Bone marrow (tissue), 2 donors: ENCODE measurements at regions not wholly inside any gene's neighbourhood (a gene's known extent, or its start where the extent isn't known, plus 50 kb on each side); places are given as distances from the start of the nearest gene placed in this dataset.

Experiments used
- DNase-seq, 2 donors: peaks; one replicate each; lab custom pipeline; 2025; lab: John Stamatoyannopoulos, UW

DNA sequence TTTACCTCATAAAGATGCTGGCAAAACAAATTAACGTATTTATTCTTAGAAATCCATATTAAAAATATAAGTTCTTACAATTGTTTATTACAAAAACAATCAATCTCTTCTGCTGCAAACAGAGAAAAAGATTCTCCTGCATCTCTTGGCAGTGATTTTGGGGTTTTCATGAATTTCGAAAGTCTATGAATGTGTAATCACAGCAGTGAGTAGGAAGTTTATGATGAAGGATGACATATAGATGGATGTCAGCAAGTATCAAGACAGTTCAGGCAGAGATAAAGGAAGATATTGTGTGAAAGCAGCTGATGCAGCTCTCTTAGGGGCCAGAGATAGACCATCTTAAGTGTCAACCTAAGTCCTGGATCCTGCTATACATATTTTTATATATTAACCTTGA is 196.9 kb upstream of the BANK1 start:
- no peak for DNase-seq

DNA sequence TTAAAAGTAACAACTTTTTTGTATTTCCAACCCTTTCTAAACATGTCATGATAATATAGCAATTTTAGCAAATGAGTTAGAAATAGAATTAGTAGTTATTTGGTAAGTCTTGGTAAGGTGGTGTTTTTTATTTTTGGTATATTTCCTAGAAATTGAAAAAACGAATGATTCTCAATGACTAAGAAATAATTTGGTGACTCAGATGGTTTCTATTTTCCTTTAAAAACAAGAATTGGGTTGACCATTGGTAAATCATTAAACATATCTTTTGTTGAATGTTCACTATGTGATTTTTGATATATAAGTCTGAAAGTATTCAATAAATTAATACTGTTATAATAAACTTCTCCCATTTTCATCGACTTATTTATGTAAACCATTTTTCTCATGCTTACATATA is 206.2 kb upstream of the BANK1 start:
- no peak for DNase-seq

DNA sequence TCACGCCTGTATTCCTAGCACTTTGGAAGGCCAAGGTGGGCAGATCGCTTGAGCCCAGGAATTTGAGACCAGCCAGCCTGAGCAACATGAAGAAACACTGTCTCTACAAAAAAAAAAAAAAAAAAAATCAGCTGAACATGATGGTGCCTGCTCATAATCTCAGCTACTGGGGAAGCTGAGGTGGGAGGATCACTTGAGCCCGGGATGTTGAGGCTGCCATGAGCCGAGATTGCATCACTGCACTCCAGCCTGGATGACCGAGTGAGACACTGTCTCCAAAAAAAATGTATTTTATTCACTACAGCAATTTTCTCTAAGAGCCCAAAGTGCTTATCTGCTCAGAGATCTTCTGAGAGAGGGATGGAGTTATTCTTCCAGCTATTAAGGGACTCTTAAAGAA is 215.8 kb upstream of the PPP3CA start:
- DNase-seq, result no peak

DNA sequence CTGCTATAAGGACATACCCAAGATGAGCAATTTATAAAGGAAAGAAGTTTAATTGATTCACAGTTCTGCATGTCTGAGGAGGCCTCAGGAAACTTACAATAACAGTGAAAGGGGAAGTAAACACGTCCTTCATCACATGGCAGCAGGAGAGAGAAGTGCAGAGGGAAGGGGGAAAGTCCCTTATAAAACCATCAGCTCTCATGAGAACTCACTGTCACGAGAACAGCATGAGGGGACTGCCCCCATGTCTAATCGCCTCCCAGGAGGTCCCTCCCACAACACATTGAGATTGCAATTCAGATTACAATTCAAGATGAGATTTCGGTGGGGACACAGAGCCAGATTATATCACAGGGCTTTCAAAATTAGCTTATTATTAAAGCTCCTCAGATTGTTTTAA is 209.5 kb upstream of the PPP3CA start:
- no peak for DNase-seq

DNA sequence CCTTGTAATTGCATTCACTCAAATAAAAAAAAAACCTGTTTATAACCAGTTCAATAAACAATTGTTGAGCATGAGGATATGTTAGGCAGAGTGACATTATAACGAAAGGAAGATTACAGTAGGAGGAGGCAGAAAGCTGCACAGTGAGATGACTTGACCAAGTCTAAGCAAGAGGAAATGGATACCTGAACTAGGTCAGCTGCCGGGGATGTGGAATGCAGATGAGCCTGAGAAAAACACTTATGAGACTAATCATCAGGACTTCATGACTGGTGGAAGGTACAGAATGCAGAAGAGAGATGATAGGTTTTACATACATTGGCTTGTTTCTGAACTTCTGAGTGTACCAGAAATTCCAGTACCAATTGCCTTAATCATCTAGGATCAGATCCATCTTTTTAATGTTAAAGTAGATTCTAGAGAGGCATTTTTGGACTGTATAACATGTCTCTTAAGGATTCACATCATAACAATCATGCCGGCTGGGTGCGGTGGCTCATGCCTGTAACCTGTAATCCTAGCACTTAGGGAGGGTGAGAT is 208.1 kb upstream of the PPP3CA start:
- no peak for DNase-seq

DNA sequence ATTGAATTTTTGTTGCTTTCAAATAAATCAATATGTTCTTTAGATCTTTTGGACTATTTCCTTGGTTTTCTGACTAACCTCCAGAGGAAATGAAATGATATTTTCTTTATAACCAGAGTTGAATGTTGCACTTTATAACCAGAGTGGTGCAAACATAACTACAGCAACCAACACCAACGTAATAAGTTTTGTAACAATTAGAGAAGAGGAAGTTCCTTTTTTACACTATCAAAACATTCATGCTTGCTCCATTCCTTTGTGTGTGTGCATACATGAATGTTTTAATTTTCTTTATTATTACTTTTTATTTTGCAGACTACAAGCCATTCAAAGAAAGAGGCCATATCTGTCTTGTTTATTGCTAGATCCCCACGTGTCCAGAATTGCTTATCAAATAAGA is 193.0 kb upstream of the PPP3CA start:
- DNase-seq, result no peak

DNA sequence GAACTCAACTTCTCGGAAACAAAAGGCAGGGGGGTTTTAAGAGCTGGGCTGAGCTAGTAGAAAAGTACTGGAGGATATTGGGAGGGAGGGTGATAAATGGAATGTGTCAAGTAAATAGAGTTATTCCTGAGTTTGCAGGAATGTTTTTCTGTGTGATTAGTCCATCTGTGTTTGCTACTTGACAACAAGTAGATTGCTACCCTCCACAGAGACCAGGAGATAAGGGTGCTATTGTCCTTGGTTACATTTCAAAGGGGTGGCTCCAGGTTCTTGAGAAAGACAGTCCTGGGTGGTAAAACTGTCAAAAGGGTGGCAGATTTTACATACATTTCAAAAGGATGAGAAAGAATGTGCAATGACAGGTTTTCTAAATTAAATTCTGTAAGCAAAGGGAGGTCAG is 181.2 kb upstream of the PPP3CA start:
- no peak for DNase-seq

DNA sequence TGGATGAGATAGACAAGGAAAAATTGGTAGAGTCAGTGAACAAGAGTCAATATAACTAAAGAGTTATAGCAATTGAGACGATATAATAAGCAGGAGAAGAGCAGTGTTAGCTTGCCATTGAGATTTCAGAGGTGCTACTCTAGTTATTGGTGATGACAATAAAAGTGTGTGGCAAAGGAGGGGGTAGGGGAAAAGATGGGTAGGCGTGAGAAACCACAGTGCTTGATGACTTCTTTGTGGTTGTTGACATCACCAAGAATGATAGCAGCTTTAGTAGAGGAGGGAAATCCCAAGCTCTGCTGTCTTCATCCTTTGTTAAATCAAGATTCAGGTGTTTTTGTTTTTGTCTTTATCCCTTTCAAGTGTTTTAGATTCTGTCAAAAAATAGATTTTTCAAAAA is 179.9 kb upstream of the PPP3CA start:
- no peak for DNase-seq

DNA sequence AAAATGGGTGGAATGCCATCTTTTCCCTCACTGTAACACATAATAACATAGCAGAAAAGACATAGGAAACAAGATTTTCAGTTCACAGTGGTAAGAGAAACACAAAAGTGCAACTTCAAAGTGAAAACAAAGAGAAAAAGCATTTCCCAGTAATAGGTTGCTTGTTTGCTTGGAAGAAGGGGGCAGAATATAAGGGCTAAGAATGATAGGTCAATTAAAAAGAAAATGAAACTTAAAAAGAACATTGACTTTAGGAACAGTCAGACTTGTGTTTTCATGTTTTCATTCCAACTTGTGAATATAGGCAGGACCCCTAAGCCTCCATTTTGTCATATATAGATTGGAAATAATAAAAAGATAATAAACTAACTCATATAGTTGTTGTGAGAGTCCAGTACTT is 168.2 kb upstream of the PPP3CA start:
- no peak for DNase-seq

DNA sequence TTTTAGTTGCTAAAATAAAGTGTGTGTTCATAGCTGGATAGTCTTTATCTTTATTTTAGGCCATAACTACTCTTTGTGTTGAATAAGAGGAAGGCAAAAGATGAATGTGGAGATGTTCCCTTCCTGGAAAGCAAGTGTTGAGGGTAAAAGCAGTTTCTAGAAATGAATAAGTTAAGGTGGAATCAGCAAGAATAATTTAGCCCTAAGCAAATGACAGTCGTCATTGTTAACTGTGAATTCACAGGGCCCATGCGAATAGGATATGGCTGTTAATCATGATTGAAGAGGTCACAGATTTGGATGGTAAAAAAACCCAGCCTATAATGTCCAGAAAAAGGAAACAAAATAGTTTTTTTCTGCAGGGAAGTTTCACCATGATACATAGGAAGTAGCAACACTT is 167.8 kb upstream of the PPP3CA start:
- no peak for DNase-seq

DNA sequence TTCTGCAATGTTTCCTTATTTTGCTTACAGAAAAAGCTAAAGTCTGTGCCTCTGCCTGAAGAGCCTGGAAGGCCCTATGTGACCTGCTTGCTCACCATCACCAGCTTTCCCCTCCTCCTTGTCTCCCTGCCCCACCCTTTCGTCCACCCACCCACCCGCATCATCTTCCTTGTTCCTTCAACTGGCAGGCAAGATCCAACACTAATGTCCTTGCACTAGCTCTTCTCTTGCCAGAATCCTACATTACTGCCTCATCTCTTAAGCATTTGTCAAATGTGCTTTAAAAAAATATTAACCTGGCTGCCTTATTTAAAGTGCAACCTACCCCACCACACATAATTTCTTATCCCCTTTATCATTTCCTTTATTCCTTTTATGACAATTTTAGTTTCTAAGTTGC is 165.1 kb upstream of the PPP3CA start:
- no peak for DNase-seq

DNA sequence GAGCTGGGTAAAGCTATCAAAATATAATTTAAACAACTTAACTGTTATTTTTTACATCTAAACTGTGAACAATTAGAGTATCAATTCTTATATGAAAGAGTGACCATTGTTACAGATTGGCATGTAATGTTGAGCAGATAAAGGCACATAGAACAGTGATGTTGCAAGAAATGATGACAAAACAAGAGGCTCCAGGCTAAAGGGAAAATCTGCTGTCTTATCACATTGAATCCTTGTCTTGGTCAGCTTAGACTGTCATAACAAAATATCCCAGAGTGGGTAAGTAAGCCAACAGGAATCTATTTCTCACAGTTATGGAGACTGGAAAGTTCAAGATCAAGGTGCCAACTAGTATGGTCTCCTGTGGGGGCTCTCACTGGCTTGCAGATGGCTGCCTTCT is 154.1 kb upstream of the PPP3CA start:
- DNase-seq, result no peak

DNA sequence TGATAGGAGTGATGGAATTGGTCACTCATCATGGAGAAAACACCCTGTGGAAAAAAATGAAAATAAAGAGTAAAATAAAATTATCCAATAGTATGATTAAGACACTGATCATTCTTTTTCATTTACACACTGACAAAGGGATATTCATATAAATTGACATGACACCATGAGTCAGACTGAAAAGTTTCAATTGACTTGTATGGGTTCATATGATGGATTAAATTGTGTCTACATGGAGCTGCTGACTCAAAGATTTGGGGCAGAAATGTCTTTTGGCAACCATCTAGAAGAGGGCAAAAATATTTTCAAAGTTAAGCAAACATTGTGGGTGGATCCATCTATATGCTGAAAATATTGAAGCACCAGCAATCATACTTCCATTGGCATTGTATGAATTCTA is 153.4 kb upstream of the PPP3CA start:
- no peak for DNase-seq

DNA sequence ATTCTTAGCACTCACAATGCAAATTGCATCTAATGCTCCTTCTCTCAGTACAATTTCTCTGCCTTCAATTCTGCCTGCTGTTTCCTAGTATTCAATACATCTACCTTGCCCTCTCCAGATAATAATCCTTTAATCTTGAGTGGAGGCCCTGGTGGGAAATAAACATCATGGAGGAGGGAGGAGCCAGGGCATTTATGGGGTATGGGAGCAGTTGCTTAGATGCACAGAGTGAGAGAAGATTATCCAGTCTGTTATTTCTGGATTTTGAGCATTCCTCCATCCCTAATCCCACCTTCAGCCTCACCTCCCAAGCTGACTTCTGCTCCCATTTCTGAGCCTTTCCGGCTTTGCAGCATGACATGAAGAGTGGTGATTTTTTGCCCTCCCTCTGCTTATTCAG is 127.9 kb upstream of the PPP3CA start:
- DNase-seq, result no peak

DNA sequence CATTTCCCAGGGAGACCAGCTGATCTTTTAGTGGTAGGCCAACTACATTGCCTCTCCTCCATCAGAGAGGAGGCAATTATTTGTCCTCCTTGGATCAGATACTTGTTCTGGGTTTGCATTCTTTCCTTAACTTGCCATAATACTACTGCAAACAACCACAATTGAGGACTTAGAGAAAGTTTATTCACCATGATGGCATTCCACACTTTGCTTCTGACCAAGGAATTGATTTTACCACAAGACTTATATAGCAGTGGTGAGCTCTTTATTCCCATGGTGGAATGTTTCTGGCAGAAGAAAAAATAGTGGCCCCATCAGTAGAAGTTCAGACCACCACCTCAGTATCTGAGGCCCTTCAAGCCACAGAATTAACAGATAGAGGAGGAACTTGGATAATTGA is 123.9 kb upstream of the PPP3CA start:
- DNase-seq, result no peak

DNA sequence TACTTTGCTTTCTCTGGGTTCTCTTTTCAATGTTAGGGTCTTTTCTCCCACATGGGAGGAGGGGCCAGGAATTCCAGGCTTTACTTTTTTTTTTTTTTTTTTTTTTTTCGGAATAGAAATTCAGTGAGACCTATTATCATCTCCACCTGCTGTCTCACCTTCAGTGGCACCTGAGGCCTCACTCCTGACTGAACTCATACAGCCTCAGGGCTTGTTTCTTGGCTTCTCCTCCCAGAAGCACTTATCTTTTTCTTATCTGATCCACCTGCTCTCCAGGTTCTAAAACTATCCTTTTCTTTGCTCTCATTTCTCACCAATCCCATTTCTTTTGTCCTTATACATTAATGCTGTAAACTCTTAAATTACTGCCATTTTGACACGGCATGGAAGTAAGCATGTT is 117.3 kb upstream of the PPP3CA start:
- no peak for DNase-seq

DNA sequence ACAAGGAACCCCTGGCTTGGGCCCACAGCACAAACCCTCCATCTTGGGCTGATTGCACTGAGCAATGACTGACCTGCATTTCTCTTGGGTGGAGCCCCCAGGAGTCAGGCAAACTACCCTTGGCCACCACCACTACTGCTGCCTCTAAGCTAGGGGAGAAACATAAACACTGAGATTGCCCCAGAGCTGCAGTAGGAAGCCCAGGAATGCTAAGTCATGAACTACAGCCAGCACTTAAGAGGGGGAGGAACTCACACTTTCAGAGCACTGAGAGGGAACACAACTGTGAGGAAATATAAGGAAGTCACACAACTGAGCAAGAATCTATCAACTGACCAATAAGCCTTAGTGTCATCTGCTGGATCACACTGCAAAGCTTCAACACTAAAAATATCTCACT is 111.6 kb upstream of the PPP3CA start:
- no peak for DNase-seq

DNA sequence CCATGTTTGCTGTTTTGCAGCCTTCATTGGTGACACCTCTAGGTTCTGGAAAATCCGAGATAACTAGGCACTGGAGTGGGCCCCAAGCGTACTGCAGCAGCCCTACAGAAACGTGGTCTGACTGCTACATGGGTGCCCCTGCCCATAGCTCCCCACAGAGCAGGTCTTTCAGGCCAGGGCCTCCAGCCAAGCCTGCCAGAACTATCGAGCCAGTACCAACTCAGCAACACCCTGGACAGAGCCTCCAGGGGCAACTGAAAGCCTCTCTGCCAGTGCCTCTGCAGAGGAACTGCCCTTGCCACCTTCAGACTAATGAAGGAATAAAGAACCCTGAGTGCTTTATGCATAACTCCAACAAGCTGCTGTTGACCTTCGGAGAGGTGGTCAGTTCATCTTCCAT is 111.1 kb upstream of the PPP3CA start:
- no peak for DNase-seq

DNA sequence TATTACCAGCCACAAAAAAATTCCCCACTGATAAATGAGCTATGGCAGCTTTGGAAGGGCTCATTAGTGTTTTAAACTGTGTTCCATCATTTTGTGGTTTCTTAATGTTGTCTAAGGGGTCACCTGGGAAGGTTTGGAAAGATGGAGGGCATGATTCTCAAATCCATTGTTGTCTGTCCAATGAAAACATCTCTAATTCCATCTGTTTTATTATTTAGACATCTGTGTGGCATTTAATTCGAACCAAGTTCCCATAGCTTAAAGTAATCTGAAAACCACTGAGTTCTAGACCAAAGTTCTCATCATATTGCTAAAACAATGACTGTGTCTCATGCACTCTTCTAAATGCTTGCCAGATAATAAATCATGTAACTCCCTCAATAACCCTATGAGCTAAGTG is 103.8 kb upstream of the PPP3CA start:
- no peak for DNase-seq

DNA sequence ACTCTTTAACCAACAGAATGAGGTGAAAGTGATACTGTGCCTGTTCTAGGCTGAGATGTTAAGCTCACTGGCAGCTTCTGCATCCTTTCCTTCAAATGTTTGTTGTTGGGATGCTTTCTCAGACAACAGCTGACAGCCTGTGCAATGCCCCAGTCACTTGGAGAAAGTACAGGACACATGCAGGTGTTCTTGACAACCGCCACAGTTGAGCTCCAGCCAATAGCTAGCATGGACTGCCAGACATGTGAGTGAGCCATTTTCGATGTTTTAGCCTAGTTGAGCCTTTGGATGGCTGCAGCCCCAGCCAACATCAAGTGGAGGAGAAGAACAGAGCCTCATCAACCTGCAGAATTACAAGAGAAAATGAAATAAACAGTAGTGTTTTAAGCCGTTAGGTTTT is 94.1 kb upstream of the PPP3CA start:
- DNase-seq, result no peak

DNA sequence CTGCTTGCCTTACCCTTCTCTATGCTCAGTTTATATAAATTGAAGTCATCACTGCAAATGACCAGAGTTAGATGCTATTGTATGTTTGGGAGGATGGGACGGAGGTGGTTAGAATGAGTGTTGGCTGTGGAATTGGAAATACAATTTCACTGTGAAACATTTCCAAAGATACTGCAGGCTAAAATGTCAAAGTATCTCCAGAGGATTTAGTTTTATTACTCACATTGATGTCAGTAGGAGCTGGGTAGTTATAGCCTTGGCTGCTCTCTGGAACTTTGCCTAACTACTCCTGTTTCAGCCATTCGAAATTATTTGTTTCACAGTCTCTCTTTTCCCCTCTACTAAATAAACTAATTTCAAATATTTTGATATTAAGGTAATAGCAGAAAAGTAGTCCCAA is 92.6 kb upstream of the PPP3CA start:
- no peak for DNase-seq

DNA sequence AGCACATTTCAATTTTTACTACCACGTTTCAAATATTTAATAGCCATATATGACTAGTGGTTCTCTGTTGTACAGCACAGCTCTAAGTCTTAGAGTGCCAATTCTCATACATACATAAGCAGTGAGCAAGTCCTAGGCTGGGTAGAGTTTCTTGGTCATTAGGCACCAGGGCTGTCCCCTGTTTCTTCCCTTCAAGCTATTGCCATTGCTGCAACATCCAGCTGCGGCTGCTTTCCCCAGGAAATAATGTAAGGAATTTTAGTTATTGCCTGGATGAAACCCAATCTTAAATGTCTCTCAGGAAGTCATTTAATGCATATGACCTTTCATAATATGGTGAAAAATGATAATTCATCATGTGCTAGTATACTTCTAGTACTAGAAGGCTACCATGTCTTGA is 74.1 kb upstream of the PPP3CA start:
- DNase-seq, result no peak

DNA sequence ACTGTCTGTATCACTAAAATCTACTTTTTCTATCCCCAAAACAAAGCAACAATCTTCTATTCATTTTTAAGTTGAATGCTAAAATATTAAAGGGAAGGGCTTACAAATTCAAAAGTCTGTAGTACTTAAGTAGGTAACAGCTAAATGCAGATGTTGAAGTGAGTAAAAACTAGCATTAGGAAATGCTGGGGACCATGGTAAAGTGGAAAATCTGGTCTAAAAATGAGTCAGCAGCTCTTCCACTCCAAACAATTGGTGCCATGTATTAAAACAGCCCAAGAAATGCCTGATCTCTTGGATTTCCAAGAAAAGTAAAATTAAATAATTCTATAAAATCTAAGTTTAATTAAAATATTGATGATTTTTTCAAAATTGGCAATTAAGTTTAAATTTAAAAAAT is 73.3 kb upstream of the PPP3CA start:
- DNase-seq, result no peak

DNA sequence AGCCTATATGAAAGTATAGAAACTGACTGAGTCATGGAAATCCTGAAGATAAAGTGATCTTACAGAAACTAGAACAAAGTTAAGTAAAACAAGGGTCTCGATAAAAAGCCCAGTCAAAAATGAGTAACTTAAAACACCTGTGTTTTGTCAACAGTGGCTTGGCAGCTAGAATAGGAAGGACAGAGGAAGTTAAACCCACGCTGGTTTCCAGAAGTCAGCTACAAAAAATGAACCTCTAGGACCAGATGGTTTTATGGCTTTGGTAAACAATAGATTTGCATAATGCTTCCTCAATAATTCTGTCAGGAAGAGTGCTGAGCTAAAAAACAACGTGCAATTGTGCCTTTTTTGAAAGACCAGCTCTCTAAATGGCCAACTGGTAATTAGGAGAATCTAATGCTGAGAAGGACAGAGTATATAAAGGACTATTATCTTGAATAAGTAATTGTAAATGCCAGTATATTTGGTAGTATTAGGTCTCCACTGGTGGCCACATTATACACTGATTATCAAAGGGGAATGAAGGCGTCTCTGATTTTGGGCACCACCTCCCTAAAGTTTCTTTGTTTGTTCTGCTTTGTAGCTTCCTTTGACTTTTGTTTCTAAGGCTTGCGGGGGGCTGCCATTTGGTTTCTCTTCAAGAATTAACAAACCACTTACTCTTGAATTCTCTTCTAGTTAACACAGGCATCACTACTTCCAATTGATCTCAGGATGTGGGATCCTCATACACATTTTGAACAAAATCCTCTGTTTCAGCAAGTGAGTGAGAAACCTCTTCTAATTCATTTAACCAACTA is 72.2 kb upstream of the PPP3CA start:
- peak in 1 of 2 donors; percentile 7 for DNase-seq
